ENCODE measurements at regions not wholly inside any gene's neighbourhood (a gene's known extent, or its start where the extent isn't known, plus 50 kb on each side); places are given as distances from the start of the nearest gene placed in this dataset.

DNA sequence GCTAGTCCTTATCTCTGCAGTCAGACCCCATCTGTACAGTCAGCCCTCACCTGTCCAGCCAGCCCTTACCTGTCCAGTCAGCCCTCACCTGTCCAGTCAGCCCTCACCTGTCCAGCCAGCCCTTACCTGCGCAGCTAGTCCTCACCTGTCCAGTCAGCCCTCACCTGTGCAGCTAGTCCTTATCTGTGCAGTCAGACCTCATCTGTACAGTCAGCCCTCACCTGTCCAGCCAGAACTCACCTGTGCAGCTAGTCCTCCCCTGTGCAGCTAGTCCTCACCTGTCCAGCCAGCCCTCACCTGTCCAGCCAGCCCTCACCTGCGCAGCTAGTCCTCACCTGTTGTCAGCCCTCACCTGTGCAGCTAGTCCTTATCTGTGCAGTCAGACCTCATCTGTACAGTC lies 506.8 kb downstream of the NPHP4 start:
- no peaks in the 10 kb centered on the region for H3K27me3 ChIP-seq (ENCODE audit: control insufficient read depth, low read length)
- no peak overlapping the region for H3K27ac ChIP-seq (ENCODE audit: low read depth, low read length)
- no peaks in the 10 kb centered on the region for H3K4me1 ChIP-seq (ENCODE audit: control insufficient read depth, low read length)
- H4K20me1 ChIP-seq (ENCODE audit: control insufficient read depth, insufficient read depth, low read depth, low read length) = no peaks in the 10 kb centered on the region
- no peaks in the 10 kb centered on the region for H3F3A ChIP-seq (ENCODE audit: control insufficient read depth, insufficient read depth)
- no peaks in the 10 kb centered on the region for H3K79me2 ChIP-seq (ENCODE audit: control insufficient read depth, low read length)
- H3K9me2 ChIP-seq (replicated peaks; ENCODE audit: control insufficient read depth, low read length) = no peaks in the 10 kb centered on the region
- H3K4me2 ChIP-seq (ENCODE audit: low read length) = no peak overlapping the region
- H3K9me3 ChIP-seq (ENCODE audit: control insufficient read depth, insufficient read depth, low read length) = no peaks in the 10 kb centered on the region
- H3K36me3 ChIP-seq (ENCODE audit: control insufficient read depth, low read length) = no peaks in the 10 kb centered on the region
- H3K4me3 ChIP-seq (ENCODE audit: low read length) = no peak overlapping the region
- TF ChIP-seq, protein P1, sequence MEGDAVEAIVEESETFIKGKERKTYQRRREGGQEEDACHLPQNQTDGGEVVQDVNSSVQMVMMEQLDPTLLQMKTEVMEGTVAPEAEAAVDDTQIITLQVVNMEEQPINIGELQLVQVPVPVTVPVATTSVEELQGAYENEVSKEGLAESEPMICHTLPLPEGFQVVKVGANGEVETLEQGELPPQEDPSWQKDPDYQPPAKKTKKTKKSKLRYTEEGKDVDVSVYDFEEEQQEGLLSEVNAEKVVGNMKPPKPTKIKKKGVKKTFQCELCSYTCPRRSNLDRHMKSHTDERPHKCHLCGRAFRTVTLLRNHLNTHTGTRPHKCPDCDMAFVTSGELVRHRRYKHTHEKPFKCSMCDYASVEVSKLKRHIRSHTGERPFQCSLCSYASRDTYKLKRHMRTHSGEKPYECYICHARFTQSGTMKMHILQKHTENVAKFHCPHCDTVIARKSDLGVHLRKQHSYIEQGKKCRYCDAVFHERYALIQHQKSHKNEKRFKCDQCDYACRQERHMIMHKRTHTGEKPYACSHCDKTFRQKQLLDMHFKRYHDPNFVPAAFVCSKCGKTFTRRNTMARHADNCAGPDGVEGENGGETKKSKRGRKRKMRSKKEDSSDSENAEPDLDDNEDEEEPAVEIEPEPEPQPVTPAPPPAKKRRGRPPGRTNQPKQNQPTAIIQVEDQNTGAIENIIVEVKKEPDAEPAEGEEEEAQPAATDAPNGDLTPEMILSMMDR (IDR thresholded peaks at IDR 0.05; ENCODE audit: low read depth, low read length, poor library complexity, severe bottlenecking) = no peak
- TF ChIP-seq EZH2phosphoT487 (IDR thresholded peaks at IDR 0.05; ENCODE audit: borderline replicate concordance, low read length) = no peak

GRCh38 chr1:5484451-5485165 lies 507.6 kb downstream of the NPHP4 start:
- H3K36me3 ChIP-seq (ENCODE audit: control insufficient read depth, low read length) = no peaks in the 10 kb centered on the region
- no peaks in the 10 kb centered on the region for H4K20me1 ChIP-seq (ENCODE audit: control insufficient read depth, insufficient read depth, low read depth, low read length)
- no peak overlapping the region for H3K4me3 ChIP-seq (ENCODE audit: low read length)
- H3K9me3 ChIP-seq (ENCODE audit: control insufficient read depth, insufficient read depth, low read length) = no peaks in the 10 kb centered on the region
- H3K4me1 ChIP-seq (ENCODE audit: control insufficient read depth, low read length) = no peaks in the 10 kb centered on the region
- H3K4me2 ChIP-seq (ENCODE audit: low read length) = no peak overlapping the region
- H3K27me3 ChIP-seq (ENCODE audit: control insufficient read depth, low read length) = no peaks in the 10 kb centered on the region
- H3K79me2 ChIP-seq (ENCODE audit: control insufficient read depth, low read length) = no peaks in the 10 kb centered on the region
- no peaks in the 10 kb centered on the region for H3K9me2 ChIP-seq (replicated peaks; ENCODE audit: control insufficient read depth, low read length)
- no peak overlapping the region for H3K27ac ChIP-seq (ENCODE audit: low read depth, low read length)
- no peak for TF ChIP-seq EZH2phosphoT487 (IDR thresholded peaks at IDR 0.05; ENCODE audit: borderline replicate concordance, low read length)
- TF ChIP-seq, protein P1 (IDR thresholded peaks at IDR 0.05; ENCODE audit: low read depth, low read length, poor library complexity, severe bottlenecking) = no peak
- no peaks in the 10 kb centered on the region for H3F3A ChIP-seq (ENCODE audit: control insufficient read depth, insufficient read depth)

DNA sequence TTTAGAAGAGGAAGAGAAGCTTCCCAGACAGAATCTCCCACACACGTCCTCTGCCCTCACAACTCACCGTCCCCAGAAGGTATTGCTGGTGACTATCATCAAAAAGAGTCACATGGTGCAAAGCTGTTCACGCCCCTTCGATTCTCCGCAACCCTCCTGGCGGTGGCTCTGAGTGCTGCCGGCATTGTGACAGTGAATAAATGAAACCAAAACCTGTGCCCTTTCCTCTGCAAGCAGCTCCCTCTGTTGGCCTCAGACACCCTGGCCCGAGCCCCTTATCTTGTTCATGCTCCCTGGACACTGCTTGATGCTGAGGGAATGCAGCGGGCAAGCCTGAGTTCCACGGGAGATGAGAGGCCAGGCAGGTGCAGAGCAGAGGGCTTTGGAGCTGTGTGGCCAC lies 510.3 kb downstream of the NPHP4 start:
- H3K9me2 ChIP-seq (replicated peaks; ENCODE audit: control insufficient read depth, low read length) = no peaks in the 10 kb centered on the region
- no peaks in the 10 kb centered on the region for H3K9me3 ChIP-seq (ENCODE audit: control insufficient read depth, insufficient read depth, low read length)
- H3K79me2 ChIP-seq (ENCODE audit: control insufficient read depth, low read length) = no peaks in the 10 kb centered on the region
- H3F3A ChIP-seq (ENCODE audit: control insufficient read depth, insufficient read depth) = no peaks in the 10 kb centered on the region
- no peaks in the 10 kb centered on the region for H4K20me1 ChIP-seq (ENCODE audit: control insufficient read depth, insufficient read depth, low read depth, low read length)
- H3K27me3 ChIP-seq (ENCODE audit: control insufficient read depth, low read length) = no peaks in the 10 kb centered on the region
- H3K4me3 ChIP-seq (ENCODE audit: low read length) = no peak overlapping the region
- no peaks in the 10 kb centered on the region for H3K4me1 ChIP-seq (ENCODE audit: control insufficient read depth, low read length)
- H3K36me3 ChIP-seq (ENCODE audit: control insufficient read depth, low read length) = no peaks in the 10 kb centered on the region
- TF ChIP-seq, protein P1 (IDR thresholded peaks at IDR 0.05; ENCODE audit: low read depth, low read length, poor library complexity, severe bottlenecking) = no peak
- no peak for TF ChIP-seq EZH2phosphoT487 (IDR thresholded peaks at IDR 0.05; ENCODE audit: borderline replicate concordance, low read length)
- H3K4me2 ChIP-seq (ENCODE audit: low read length) = no peak overlapping the region
- H3K27ac ChIP-seq (ENCODE audit: low read depth, low read length) = no peak overlapping the region

Measured in DOHH2 (cell line).